Loucy (cell line): ENCODE measurements at regions not wholly inside any gene's neighbourhood (a gene's known extent, or its start where the extent isn't known, plus 50 kb on each side); places are given as distances from the start of the nearest gene placed in this dataset.

Source experiments
- H2AFZ ChIP-seq: fragments of 200-600 bp; sonication (generic); 2 replicates; pipeline ENCODE4 v1.6.0; 2016; ENCODE audit warnings: antibody characterized with exemption, mild to moderate bottlenecking, low read length, moderate library complexity
- H3F3A ChIP-seq: fragments of 200-600 bp; 2 replicates; pipeline ENCODE4 v1.6.0; 2016; ENCODE audit warnings: antibody characterized with exemption, low read depth, mild to moderate bottlenecking
- H3K27me3 ChIP-seq: fragments of 200-600 bp; sonication (generic); 2 replicates; pipeline ENCODE4 v1.6.1; 2014; ENCODE audit warnings: low read length, mild to moderate bottlenecking; ENCODE audit not compliant: insufficient read depth, poor library complexity, severe bottlenecking
- H3K36me3 ChIP-seq: fragments of 200-600 bp; sonication (generic); 2 replicates; pipeline ENCODE4 v1.6.1; 2016; ENCODE audit warnings: low read length; ENCODE audit not compliant: insufficient read depth
- H3K4me1 ChIP-seq: fragments of 200-600 bp; sonication (generic); 2 replicates; pipeline ENCODE4 v1.5.1; 2014; ENCODE audit warnings: low read length, mild to moderate bottlenecking; ENCODE audit not compliant: insufficient read depth, poor library complexity, severe bottlenecking
- H3K4me2 ChIP-seq: fragments of 200-600 bp; sonication (generic); 2 replicates; pipeline ENCODE4 v1.6.0; 2014; ENCODE audit warnings: antibody characterized with exemption, low read length, low read depth, mild to moderate bottlenecking; ENCODE audit not compliant: poor library complexity, severe bottlenecking
- H3K4me3 ChIP-seq: fragments of 200-600 bp; sonication (generic); 2 replicates; pipeline ENCODE4 v1.5.1; 2014; ENCODE audit warnings: low read length, mild to moderate bottlenecking, mixed read lengths; ENCODE audit not compliant: poor library complexity, severe bottlenecking
- H3K79me2 ChIP-seq: fragments of 200-600 bp; sonication (generic); 2 replicates; pipeline ENCODE4 v1.6.1; 2014; ENCODE audit warnings: low read length; ENCODE audit not compliant: insufficient read depth
- H3K9ac ChIP-seq: fragments of 200-600 bp; sonication (generic); 2 replicates; pipeline ENCODE4 v1.6.0; 2014; ENCODE audit warnings: mild to moderate bottlenecking, low read depth, low read length, moderate library complexity; ENCODE audit not compliant: poor library complexity, severe bottlenecking
- H3K9me2 ChIP-seq: fragments of 200-600 bp; sonication (generic); replicated peaks from 2 replicates; pipeline ENCODE4 v1.6.1; 2016; ENCODE audit warnings: low read depth, low read length, mixed read lengths
- H3K9me3 ChIP-seq: fragments of 200-600 bp; sonication (generic); 2 replicates; pipeline ENCODE4 v1.6.1; 2014; ENCODE audit warnings: mild to moderate bottlenecking, antibody characterized with exemption, low read length, low read depth; ENCODE audit not compliant: insufficient read depth
- H4K20me1 ChIP-seq: fragments of 200-600 bp; sonication (generic); 2 replicates; pipeline ENCODE4 v1.6.0; 2014; ENCODE audit warnings: antibody characterized with exemption, low read length, mild to moderate bottlenecking; ENCODE audit not compliant: insufficient read depth, poor library complexity, severe bottlenecking
- CTCF ChIP-seq: fragments of 200-600 bp; sonication (generic); conservative IDR thresholded peaks from 2 replicates; pipeline ENCODE4 v1.5.1; 2014; ENCODE audit warnings: mild to moderate bottlenecking, antibody characterized with exemption, low read length
- EZH2phosphoT487 ChIP-seq: fragments of 200-600 bp; IDR thresholded peaks from 2 replicates; pipeline ENCODE4 v1.6.1; 2018; ENCODE audit warnings: antibody characterized with exemption, mild to moderate bottlenecking, moderate library complexity, borderline replicate concordance

DNA sequence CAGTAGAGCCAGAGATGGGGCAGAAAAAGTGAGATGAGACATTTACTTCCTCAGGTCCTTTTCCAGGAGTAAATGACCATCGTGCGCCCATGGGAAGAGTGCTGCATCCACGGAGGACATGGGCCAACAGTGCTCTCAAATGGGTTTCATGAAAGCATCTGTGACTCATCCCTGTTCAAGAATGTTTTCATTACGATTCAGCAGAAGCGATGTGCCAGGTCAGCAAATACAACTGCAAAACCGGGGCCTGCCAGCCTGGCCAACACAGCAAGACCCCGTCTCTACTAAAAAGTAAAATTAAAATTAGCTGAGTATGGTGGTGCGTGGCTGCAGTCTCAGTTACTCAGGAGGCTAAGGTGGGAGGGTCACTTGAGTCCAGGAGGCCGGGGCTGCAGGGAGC, 125.1 kb downstream of the LY86 start:
- Histone ChIP-seq H3K27me3 (no peaks in the 10 kb centered on the region), H3K4me3 (peak overlapping the region; percentile 13), H4K20me1 (no peaks in the 10 kb centered on the region), H3K79me2 (no peaks in the 10 kb centered on the region), H3K9me2 (no peaks in the 10 kb centered on the region), H3K36me3 (no peaks in the 10 kb centered on the region), H3F3A (no peaks in the 10 kb centered on the region), H3K9ac (peak overlapping the region; percentile 60), H2AFZ (peak overlapping the region; percentile 14; the same call in 1 of the 2 replicates), H3K4me1 (peaks cover 54% of the 10 kb centered on the region), H3K9me3 (no peaks in the 10 kb centered on the region), H3K4me2 (peak overlapping the region; percentile 64)
- TF ChIP-seq EZH2phosphoT487 (no peak), CTCF (no peak)

DNA sequence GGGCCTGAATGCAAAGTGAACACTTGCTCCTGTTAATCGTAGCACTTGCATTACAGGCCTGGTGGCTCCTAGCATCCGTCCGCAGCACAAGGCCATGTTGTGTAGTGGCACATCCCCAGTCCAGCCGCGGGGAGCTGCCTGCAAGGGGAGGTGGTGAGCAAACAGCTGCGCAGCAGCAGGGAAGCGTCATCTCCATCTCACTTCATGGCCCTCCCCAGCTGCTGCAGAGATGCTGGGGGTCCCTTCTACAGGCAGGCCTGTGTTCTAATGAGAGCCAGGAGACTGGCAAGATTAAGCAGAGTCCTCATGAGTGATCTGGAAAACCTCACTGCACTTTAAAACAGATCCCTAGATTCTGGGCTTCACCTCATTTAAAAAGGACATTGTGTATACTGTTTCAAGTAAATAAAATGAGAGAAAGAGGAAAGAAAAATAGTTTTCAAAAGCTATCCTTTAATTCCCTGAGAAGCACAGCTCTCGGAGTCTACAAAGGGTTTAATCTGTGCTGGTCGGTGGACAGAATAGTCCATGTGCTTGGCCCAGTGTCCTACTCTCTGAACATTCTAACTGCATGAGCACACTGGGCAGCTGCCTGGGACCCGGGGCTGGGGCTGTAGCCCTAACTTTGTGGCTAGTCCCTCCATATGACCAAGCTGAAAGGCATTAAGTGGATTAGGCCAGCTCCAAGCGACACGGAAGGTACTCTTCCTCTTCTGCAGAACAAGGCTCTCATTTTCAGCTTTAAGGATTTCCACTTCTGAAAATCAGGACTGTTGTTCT, 125.8 kb downstream of the LY86 start:
- TF ChIP-seq EZH2phosphoT487 (no peak), CTCF (no peak)
- Histone ChIP-seq H3K36me3 (no peaks in the 10 kb centered on the region), H3K9me2 (no peaks in the 10 kb centered on the region), H3K4me2 (no peak overlapping the region), H3K9ac (no peak overlapping the region), H3K79me2 (no peaks in the 10 kb centered on the region), H3K27me3 (no peaks in the 10 kb centered on the region), H3K4me1 (peaks cover 60% of the 10 kb centered on the region), H3K9me3 (no peaks in the 10 kb centered on the region), H3K4me3 (no peak overlapping the region), H4K20me1 (no peaks in the 10 kb centered on the region), H2AFZ (no peak overlapping the region), H3F3A (no peaks in the 10 kb centered on the region)

DNA sequence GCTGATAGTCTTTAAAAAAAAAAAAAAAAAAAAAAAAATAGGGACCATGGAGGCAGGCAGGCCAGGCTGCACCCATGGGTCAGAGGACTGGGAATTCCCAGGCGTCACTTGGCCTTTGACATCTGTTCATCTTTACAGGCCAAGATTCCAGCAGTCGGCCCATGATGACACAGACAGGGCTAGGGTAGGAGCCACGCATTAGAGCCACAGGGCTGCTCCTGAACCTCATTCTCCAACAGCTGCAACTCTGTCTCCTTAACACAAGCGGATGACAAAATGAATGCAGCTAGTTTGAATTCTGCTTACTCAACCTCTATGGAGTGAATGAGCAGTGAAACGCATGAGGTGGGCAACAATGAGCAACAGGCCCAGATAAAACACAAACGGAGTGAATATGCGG, 126.4 kb downstream of the LY86 start:
- no peak overlapping the region for H2AFZ ChIP-seq
- H3F3A ChIP-seq, result no peaks in the 10 kb centered on the region
- no peaks in the 10 kb centered on the region for H3K36me3 ChIP-seq
- no peaks in the 10 kb centered on the region for H3K79me2 ChIP-seq
- no peak for TF ChIP-seq CTCF
- no peak for TF ChIP-seq EZH2phosphoT487
- no peak overlapping the region for H3K9ac ChIP-seq
- H3K4me1 ChIP-seq, result peaks cover 60% of the 10 kb centered on the region
- no peaks in the 10 kb centered on the region for H4K20me1 ChIP-seq
- H3K4me3 ChIP-seq, result no peak overlapping the region
- no peaks in the 10 kb centered on the region for H3K9me3 ChIP-seq
- H3K27me3 ChIP-seq, result no peaks in the 10 kb centered on the region
- H3K9me2 ChIP-seq, result no peaks in the 10 kb centered on the region
- no peak overlapping the region for H3K4me2 ChIP-seq
